Neural progenitor cell (in vitro differentiated cells): ENCODE measurements at regions not wholly inside any gene's neighbourhood (a gene's known extent, or its start where the extent isn't known, plus 50 kb on each side); places are given as distances from the start of the nearest gene placed in this dataset.

ENCODE experiments used
- DNase-seq: peaks from one replicate; pipeline ENCODE4 v3.0.0-alpha.2; 2016; ENCODE audit warnings: low spot score
- H2AFZ ChIP-seq: fragments of 200-600 bp; sonication (generic); replicated peaks from 2 replicates; pipeline ENCODE4 v1.6.1; 2016; ENCODE audit warnings: antibody characterized with exemption
- H3F3A ChIP-seq: fragments of 200-600 bp; sonication (generic); 2 replicates; pipeline ENCODE4 v1.6.1; 2016; ENCODE audit warnings: antibody characterized with exemption, low read depth
- H3K27ac ChIP-seq: fragments of 200-600 bp; sonication (generic); 2 replicates; pipeline ENCODE4 v1.5.1; 2016; ENCODE audit warnings: mild to moderate bottlenecking
- H3K27me3 ChIP-seq: fragments of 200-600 bp; sonication (generic); 2 replicates; pipeline ENCODE4 v1.6.1; 2016; ENCODE audit warnings: mild to moderate bottlenecking, moderate library complexity
- H3K36me3 ChIP-seq: fragments of 200-600 bp; sonication (generic); 2 replicates; pipeline ENCODE4 v1.5.1; 2016
- H3K4me1 ChIP-seq: fragments of 200-600 bp; sonication (generic); 2 replicates; pipeline ENCODE4 v1.6.1; 2016; ENCODE audit warnings: mixed run types
- H3K4me2 ChIP-seq: fragments of 200-600 bp; sonication (generic); 2 replicates; pipeline ENCODE4 v1.6.1; 2016
- H3K4me3 ChIP-seq: fragments of 200-600 bp; sonication (generic); 2 replicates; pipeline ENCODE4 v1.5.1; 2016
- H3K79me2 ChIP-seq: fragments of 200-600 bp; sonication (generic); 2 replicates; pipeline ENCODE4 v1.6.1; 2016; ENCODE audit warnings: low read depth
- H3K9ac ChIP-seq: fragments of 200-600 bp; sonication (generic); 2 replicates; pipeline ENCODE4 v1.6.1; 2016
- H3K9me3 ChIP-seq: fragments of 200-600 bp; sonication (generic); 2 replicates; pipeline ENCODE4 v1.5.1; 2016; ENCODE audit warnings: low read depth
- H4K20me1 ChIP-seq: fragments of 200-600 bp; sonication (generic); 2 replicates; pipeline ENCODE4 v1.6.1; 2016; ENCODE audit warnings: low read depth
- H3K27ac Mint-ChIP-seq: 3 replicates; pipeline ENCODE4 v1.8.0; 2021; ENCODE audit warnings: mixed read lengths
- H3K27me3 Mint-ChIP-seq: 2 replicates; pipeline ENCODE4 v1.8.0; 2022; ENCODE audit warnings: low read depth, mild to moderate bottlenecking, inconsistent platforms, moderate library complexity, mixed read lengths; ENCODE audit not compliant: insufficient read depth
- H3K36me3 Mint-ChIP-seq: 3 replicates; pipeline ENCODE4 v1.8.0; 2021; ENCODE audit warnings: mixed read lengths
- H3K4me1 Mint-ChIP-seq: 3 replicates; pipeline ENCODE4 v1.8.0; 2021; ENCODE audit warnings: mixed read lengths
- H3K4me3 Mint-ChIP-seq: 3 replicates; pipeline ENCODE4 v1.8.0; 2021; ENCODE audit warnings: mild to moderate bottlenecking, moderate library complexity, mixed read lengths
- H3K9me3 Mint-ChIP-seq: 3 replicates; pipeline ENCODE4 v1.8.0; 2020; ENCODE audit warnings: mixed read lengths
- EZH2 ChIP-seq: fragments of 200-600 bp; sonication (generic); IDR thresholded peaks from 2 replicates; pipeline ENCODE4 v1.6.1; 2017; ENCODE audit warnings: antibody characterized with exemption, mild to moderate bottlenecking, moderate library complexity
- EZH2phosphoT487 ChIP-seq: fragments of 200-600 bp; sonication (generic); IDR thresholded peaks from 2 replicates; pipeline ENCODE4 v1.6.1; 2017; ENCODE audit warnings: antibody characterized with exemption
- TF ChIP-seq, protein P1 (sequence below): fragments of 200-600 bp; sonication (generic); IDR thresholded peaks from 2 replicates; pipeline ENCODE4 v1.5.1; 2017; ENCODE audit warnings: antibody characterized with exemption, mild to moderate bottlenecking

DNA sequence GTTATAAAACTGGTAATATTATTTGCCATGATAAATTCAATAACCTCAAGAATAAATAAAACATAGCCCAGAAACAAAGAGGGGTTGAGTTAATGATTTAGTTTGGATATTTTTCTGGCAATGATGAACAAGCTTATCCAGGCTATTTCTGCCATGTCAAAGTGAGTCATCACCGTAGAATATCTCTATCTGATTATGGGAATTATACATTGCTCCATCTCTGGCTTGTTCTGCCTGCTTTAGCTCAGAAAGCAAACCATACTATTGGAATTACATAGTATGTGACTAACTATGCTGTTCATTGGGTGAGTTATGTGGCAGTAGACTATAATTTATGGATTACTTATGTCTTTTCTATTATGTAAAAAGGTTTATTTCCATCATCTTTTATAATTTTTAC is 680.1 kb upstream of the AADAT start:
- H3F3A ChIP-seq: no peaks in the 10 kb centered on the region
- Mint-ChIP-seq H3K27ac (no peak overlapping the region), H3K27me3 (no peaks in the 10 kb centered on the region), H3K4me3 (no peak overlapping the region), H3K4me1 (peaks cover 3% of the 10 kb centered on the region), H3K9me3 (no peaks in the 10 kb centered on the region), H3K36me3 (no peaks in the 10 kb centered on the region)
- no peak overlapping the region for H3K9ac ChIP-seq
- no peaks in the 10 kb centered on the region for H4K20me1 ChIP-seq
- H3K4me2 ChIP-seq: no peak overlapping the region
- no peaks in the 10 kb centered on the region for H3K36me3 ChIP-seq
- H2AFZ ChIP-seq: no peak overlapping the region
- H3K4me3 ChIP-seq: no peak overlapping the region
- H3K27me3 ChIP-seq: no peaks in the 10 kb centered on the region
- no peak for TF ChIP-seq EZH2
- TF ChIP-seq, protein P1, sequence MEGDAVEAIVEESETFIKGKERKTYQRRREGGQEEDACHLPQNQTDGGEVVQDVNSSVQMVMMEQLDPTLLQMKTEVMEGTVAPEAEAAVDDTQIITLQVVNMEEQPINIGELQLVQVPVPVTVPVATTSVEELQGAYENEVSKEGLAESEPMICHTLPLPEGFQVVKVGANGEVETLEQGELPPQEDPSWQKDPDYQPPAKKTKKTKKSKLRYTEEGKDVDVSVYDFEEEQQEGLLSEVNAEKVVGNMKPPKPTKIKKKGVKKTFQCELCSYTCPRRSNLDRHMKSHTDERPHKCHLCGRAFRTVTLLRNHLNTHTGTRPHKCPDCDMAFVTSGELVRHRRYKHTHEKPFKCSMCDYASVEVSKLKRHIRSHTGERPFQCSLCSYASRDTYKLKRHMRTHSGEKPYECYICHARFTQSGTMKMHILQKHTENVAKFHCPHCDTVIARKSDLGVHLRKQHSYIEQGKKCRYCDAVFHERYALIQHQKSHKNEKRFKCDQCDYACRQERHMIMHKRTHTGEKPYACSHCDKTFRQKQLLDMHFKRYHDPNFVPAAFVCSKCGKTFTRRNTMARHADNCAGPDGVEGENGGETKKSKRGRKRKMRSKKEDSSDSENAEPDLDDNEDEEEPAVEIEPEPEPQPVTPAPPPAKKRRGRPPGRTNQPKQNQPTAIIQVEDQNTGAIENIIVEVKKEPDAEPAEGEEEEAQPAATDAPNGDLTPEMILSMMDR: no peak
- no peak for TF ChIP-seq EZH2phosphoT487
- no peaks in the 10 kb centered on the region for H3K79me2 ChIP-seq
- DNase-seq: no peak
- H3K27ac ChIP-seq: no peak overlapping the region
- no peaks in the 10 kb centered on the region for H3K9me3 ChIP-seq
- no peaks in the 10 kb centered on the region for H3K4me1 ChIP-seq

GRCh38 chr4:170758988-170759387 is 669.2 kb upstream of the AADAT start:
- Histone ChIP-seq H3K9me3 (no peaks in the 10 kb centered on the region), H4K20me1 (no peaks in the 10 kb centered on the region), H3K4me1 (no peaks in the 10 kb centered on the region), H3K27ac (no peak overlapping the region), H3K27me3 (no peaks in the 10 kb centered on the region), H2AFZ (no peak overlapping the region), H3K9ac (no peak overlapping the region), H3F3A (no peaks in the 10 kb centered on the region), H3K79me2 (no peaks in the 10 kb centered on the region), H3K4me2 (no peak overlapping the region), H3K4me3 (no peak overlapping the region), H3K36me3 (no peaks in the 10 kb centered on the region)
- peaks cover 3% of the 10 kb centered on the region for H3K9me3 Mint-ChIP-seq
- H3K27me3 Mint-ChIP-seq: no peaks in the 10 kb centered on the region
- no peak overlapping the region for H3K4me3 Mint-ChIP-seq
- no peaks in the 10 kb centered on the region for H3K36me3 Mint-ChIP-seq
- no peak overlapping the region for H3K27ac Mint-ChIP-seq
- TF ChIP-seq EZH2phosphoT487: no peak
- no peak for TF ChIP-seq EZH2
- TF ChIP-seq, protein P1: no peak
- no peaks in the 10 kb centered on the region for H3K4me1 Mint-ChIP-seq
- DNase-seq: no peak

GRCh38 chr4:170750519-170750918 is 660.8 kb upstream of the AADAT start:
- H3F3A ChIP-seq: no peaks in the 10 kb centered on the region
- Mint-ChIP-seq H3K9me3 (peaks cover 5% of the 10 kb centered on the region), H3K27me3 (no peaks in the 10 kb centered on the region), H3K4me3 (no peak overlapping the region), H3K4me1 (no peaks in the 10 kb centered on the region), H3K27ac (no peak overlapping the region), H3K36me3 (no peaks in the 10 kb centered on the region)
- no peak overlapping the region for H3K4me2 ChIP-seq
- H3K27me3 ChIP-seq: no peaks in the 10 kb centered on the region
- TF ChIP-seq EZH2: no peak
- TF ChIP-seq, protein P1: no peak
- H3K9me3 ChIP-seq: no peaks in the 10 kb centered on the region
- no peak overlapping the region for H3K4me3 ChIP-seq
- no peaks in the 10 kb centered on the region for H4K20me1 ChIP-seq
- no peaks in the 10 kb centered on the region for H3K4me1 ChIP-seq
- H3K79me2 ChIP-seq: no peaks in the 10 kb centered on the region
- H2AFZ ChIP-seq: no peak overlapping the region
- no peak overlapping the region for H3K9ac ChIP-seq
- no peak overlapping the region for H3K27ac ChIP-seq
- no peaks in the 10 kb centered on the region for H3K36me3 ChIP-seq
- no peak for DNase-seq

DNA sequence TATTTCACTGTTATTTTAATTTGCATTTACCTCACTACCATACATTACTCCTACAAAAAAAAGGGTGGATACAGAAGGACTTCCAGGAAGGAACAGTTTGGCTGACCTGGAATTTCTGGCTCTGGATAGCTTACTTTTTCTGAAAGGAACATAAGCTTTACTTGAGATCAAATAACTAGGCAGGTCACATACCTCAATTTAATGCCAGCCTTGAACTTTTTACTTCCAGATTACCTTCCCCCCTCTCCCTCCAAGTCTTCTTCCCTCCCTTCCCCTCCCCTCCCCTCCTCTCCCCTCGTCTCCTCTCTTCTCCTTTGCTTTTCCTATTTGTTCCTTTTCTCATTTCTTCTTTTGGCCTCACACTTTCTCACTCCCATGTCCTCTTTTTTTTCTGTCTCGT is 659.2 kb upstream of the AADAT start:
- TF ChIP-seq EZH2 (no peak), EZH2phosphoT487 (no peak)
- TF ChIP-seq, protein P1: no peak
- H2AFZ ChIP-seq: no peak overlapping the region
- H3K4me2 ChIP-seq: no peak overlapping the region
- H3K27ac Mint-ChIP-seq: no peak overlapping the region
- H3K27me3 ChIP-seq: no peaks in the 10 kb centered on the region
- DNase-seq: no peak
- H3K27me3 Mint-ChIP-seq: no peaks in the 10 kb centered on the region
- H3K27ac ChIP-seq: no peak overlapping the region
- no peaks in the 10 kb centered on the region for H3K79me2 ChIP-seq
- H3K4me3 Mint-ChIP-seq: no peak overlapping the region
- H3K9me3 Mint-ChIP-seq: peaks cover 2% of the 10 kb centered on the region
- no peaks in the 10 kb centered on the region for H3K4me1 ChIP-seq
- no peaks in the 10 kb centered on the region for H3K4me1 Mint-ChIP-seq
- H3K9ac ChIP-seq: no peak overlapping the region
- H3F3A ChIP-seq: no peaks in the 10 kb centered on the region
- no peaks in the 10 kb centered on the region for H4K20me1 ChIP-seq
- no peaks in the 10 kb centered on the region for H3K36me3 Mint-ChIP-seq
- H3K9me3 ChIP-seq: no peaks in the 10 kb centered on the region
- no peak overlapping the region for H3K4me3 ChIP-seq
- H3K36me3 ChIP-seq: no peaks in the 10 kb centered on the region
